Kidney epithelial cell (primary cell): ENCODE measurements at regions not wholly inside any gene's neighbourhood (a gene's known extent, or its start where the extent isn't known, plus 50 kb on each side); places are given as distances from the start of the nearest gene placed in this dataset.

Source experiments
- DNase-seq: peaks from one replicate; pipeline ENCODE4 v3.0.0-alpha.2; 2010; ENCODE audit warnings: low read depth
- H3K27me3 ChIP-seq: 2 replicates; pipeline ENCODE4 v1.6.0; 2011; ENCODE audit warnings: low read length; ENCODE audit not compliant: control insufficient read depth, insufficient read depth
- H3K36me3 ChIP-seq: 2 replicates; pipeline ENCODE4 v1.5.1; 2011; ENCODE audit warnings: low read length; ENCODE audit not compliant: control insufficient read depth, insufficient read depth
- H3K4me3 ChIP-seq: 2 replicates; pipeline ENCODE4 v1.5.1; 2011; ENCODE audit warnings: low read depth, mild to moderate bottlenecking, control low read depth, low read length
- TF ChIP-seq, protein P1 (sequence below): IDR thresholded peaks from 2 replicates; pipeline ENCODE4 v1.5.1; 2011; ENCODE audit warnings: mild to moderate bottlenecking, moderate library complexity, low read length, control low read depth, inconsistent platforms; ENCODE audit not compliant: insufficient read depth, poor library complexity, severe bottlenecking

DNA sequence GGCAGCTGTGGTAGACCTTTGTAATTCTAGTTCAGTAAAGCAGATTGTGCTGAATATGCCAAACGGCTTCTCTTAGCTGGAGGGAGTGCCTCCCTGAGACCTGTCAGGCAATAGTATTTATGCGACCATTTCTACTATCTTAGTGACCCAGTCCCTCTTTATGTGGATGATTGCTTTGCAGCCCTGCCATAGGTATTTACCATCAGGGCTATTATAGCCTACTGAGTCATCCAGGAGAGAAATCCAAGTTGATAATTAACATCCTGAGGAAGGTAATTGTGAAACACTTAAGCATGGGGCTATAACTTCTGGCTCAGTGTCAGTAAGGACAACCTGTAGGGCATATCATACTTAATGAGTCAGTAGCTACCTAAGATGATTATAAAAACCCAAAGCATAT is 103.9 kb upstream of the MAOA start:
- TF ChIP-seq, protein P1, sequence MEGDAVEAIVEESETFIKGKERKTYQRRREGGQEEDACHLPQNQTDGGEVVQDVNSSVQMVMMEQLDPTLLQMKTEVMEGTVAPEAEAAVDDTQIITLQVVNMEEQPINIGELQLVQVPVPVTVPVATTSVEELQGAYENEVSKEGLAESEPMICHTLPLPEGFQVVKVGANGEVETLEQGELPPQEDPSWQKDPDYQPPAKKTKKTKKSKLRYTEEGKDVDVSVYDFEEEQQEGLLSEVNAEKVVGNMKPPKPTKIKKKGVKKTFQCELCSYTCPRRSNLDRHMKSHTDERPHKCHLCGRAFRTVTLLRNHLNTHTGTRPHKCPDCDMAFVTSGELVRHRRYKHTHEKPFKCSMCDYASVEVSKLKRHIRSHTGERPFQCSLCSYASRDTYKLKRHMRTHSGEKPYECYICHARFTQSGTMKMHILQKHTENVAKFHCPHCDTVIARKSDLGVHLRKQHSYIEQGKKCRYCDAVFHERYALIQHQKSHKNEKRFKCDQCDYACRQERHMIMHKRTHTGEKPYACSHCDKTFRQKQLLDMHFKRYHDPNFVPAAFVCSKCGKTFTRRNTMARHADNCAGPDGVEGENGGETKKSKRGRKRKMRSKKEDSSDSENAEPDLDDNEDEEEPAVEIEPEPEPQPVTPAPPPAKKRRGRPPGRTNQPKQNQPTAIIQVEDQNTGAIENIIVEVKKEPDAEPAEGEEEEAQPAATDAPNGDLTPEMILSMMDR = no peak
- H3K4me3 ChIP-seq = no peak overlapping the region
- no peaks in the 10 kb centered on the region for H3K36me3 ChIP-seq
- peak; percentile 39 for DNase-seq
- H3K27me3 ChIP-seq = no peaks in the 10 kb centered on the region

DNA sequence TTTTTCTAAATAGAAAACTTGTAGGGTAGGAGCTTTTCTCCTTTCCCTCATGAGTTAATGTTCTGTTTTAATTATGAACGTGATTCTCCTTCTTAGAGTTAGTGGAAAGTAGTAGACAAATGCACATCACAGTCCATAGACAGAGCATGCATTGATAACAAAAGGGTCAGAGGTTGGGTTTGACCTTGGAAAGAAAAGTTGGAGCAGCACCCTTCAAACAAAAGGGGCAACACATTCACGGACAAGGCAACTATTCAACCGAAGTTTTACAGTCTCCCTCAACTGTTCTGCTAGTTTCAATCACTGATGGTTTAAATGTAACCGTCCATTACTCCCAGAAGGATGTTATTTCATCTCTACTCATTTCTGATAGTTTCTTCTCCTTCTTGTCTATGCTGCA is 103.4 kb upstream of the MAOA start:
- H3K36me3 ChIP-seq = no peaks in the 10 kb centered on the region
- H3K27me3 ChIP-seq = no peaks in the 10 kb centered on the region
- H3K4me3 ChIP-seq = no peak overlapping the region
- DNase-seq = no peak
- TF ChIP-seq, protein P1 = no peak

- Histone ChIP-seq H3K36me3 (no peaks in the 10 kb centered on the region), H3K4me3 (no peak overlapping the region), H3K27me3 (no peaks in the 10 kb centered on the region)
- TF ChIP-seq, protein P1 = no peak
- no peak for DNase-seq
These were observed 102.8 kb upstream of the MAOA start for GRCh38 chrX:43553257-43553656.

DNA sequence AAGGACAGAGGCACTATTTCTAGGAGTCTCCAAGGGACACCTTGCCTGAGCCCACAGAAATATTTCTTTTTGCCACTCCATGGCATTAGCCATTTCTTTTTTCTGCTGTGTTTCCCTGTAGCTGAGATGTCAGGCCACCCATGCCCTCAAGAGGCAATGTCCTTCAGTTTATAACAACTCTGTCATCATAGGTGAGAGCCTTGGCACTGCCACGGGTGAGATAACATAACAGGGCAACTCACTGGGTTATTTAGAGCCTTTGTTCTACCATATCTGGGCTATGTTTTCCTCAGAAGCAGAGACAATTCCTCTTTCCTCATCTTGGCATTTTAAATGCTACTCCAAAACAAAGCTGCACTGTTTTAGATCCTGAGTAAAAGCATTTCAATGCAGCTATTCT is 99.9 kb upstream of the MAOA start:
- H3K4me3 ChIP-seq = no peak overlapping the region
- no peaks in the 10 kb centered on the region for H3K27me3 ChIP-seq
- TF ChIP-seq, protein P1 = no peak
- H3K36me3 ChIP-seq = no peaks in the 10 kb centered on the region
- no peak for DNase-seq

GRCh38 chrX:43557792-43558191 is 98.3 kb upstream of the MAOA start:
- no peak for DNase-seq
- Histone ChIP-seq H3K36me3 (no peaks in the 10 kb centered on the region), H3K27me3 (no peaks in the 10 kb centered on the region), H3K4me3 (no peak overlapping the region)
- TF ChIP-seq, protein P1 = peak; percentile 68

DNA sequence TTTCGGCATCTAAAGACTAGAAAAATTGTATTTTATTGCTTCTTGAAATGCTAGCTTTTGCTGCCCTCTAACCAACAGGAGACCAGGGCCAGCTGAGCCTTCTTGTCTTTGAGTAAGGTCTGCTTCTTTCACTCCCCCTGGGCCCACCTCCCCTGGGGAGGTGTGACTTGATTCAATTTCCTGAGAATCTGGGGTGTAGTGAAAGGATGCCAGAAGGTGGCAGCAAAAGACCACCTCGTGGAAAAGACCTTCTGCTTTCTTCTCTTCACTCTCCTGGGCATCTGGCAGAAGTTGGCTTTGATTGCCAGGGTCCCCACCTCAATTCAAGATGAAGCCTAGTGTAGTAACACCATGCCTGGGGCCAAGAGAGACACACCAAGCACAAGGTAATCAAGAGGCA is 96.5 kb upstream of the MAOA start:
- no peak for DNase-seq
- H3K36me3 ChIP-seq = no peaks in the 10 kb centered on the region
- H3K27me3 ChIP-seq = no peaks in the 10 kb centered on the region
- TF ChIP-seq, protein P1 = peak; percentile 53
- no peak overlapping the region for H3K4me3 ChIP-seq
